ENCODE measurements at regions not wholly inside any gene's neighbourhood (a gene's known extent, or its start where the extent isn't known, plus 50 kb on each side); places are given as distances from the start of the nearest gene placed in this dataset.
"Not testable (repeated sequence)": the region's sequence is repeated elsewhere in the genome, so short reads cannot be mapped to it uniquely, and the experiment has no call there.

GRCh38 chr9:85858056-85858750 lies 82.7 kb upstream of the NAA35 start:
- DNase-seq (ENCODE audit: low read depth): no peak
- TF ChIP-seq, protein P1, sequence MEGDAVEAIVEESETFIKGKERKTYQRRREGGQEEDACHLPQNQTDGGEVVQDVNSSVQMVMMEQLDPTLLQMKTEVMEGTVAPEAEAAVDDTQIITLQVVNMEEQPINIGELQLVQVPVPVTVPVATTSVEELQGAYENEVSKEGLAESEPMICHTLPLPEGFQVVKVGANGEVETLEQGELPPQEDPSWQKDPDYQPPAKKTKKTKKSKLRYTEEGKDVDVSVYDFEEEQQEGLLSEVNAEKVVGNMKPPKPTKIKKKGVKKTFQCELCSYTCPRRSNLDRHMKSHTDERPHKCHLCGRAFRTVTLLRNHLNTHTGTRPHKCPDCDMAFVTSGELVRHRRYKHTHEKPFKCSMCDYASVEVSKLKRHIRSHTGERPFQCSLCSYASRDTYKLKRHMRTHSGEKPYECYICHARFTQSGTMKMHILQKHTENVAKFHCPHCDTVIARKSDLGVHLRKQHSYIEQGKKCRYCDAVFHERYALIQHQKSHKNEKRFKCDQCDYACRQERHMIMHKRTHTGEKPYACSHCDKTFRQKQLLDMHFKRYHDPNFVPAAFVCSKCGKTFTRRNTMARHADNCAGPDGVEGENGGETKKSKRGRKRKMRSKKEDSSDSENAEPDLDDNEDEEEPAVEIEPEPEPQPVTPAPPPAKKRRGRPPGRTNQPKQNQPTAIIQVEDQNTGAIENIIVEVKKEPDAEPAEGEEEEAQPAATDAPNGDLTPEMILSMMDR (conservative IDR thresholded peaks at IDR 0.05; ENCODE audit: low read depth, low read length): no peak

GRCh38 chr9:85859765-85860164 lies 81.2 kb upstream of the NAA35 start:
- H3K4me3 ChIP-seq (ENCODE audit: low read depth, low read length): no peak overlapping the region
- no peak for DNase-seq (ENCODE audit: low read depth)
- TF ChIP-seq, protein P1 (conservative IDR thresholded peaks at IDR 0.05; ENCODE audit: low read depth, low read length): no peak

More at GRCh38 chr9:85858056-85858750, 82.7 kb upstream of the NAA35 start:
- H3K4me3 ChIP-seq (ENCODE audit: low read depth, low read length): no peak overlapping the region

- not testable (repeated sequence) for H3K4me3 ChIP-seq (ENCODE audit: low read depth, low read length); DNase-seq (ENCODE audit: low read depth)
Measured at GRCh38 chr9:85861882-85862281, 79.1 kb upstream of the NAA35 start.

GRCh38 chr9:85863875-85864274 lies 77.1 kb upstream of the NAA35 start:
- TF ChIP-seq, protein P1 (conservative IDR thresholded peaks at IDR 0.05; ENCODE audit: low read depth, low read length): no peak
- no peak for DNase-seq (ENCODE audit: low read depth)
- H3K4me3 ChIP-seq (ENCODE audit: low read depth, low read length): no peak overlapping the region

DNA sequence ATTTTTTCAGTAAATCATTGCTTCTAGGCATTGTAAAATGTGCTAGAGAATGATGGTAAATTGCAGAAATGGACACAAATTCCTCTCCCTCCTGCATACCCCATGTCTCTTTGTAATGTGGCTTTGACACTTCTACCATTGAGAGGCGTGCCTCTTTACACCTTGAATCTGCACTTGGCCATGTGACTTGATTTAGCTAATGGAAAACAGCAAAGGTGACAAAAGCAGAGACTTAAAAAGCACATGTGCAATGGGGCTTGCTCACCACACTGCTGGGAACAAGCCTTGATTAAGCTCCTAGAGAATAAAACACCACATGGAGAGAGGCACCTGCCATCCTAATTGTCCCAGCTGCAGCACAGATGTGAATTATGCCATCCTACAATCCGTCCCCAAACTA lies 69.9 kb upstream of the NAA35 start:
- TF ChIP-seq, protein P1 (conservative IDR thresholded peaks at IDR 0.05; ENCODE audit: low read depth, low read length): no peak
- no peak for DNase-seq (ENCODE audit: low read depth)
- no peak overlapping the region for H3K4me3 ChIP-seq (ENCODE audit: low read depth, low read length)

- not testable (repeated sequence) for DNase-seq (ENCODE audit: low read depth); H3K4me3 ChIP-seq (ENCODE audit: low read depth, low read length)
Measured at GRCh38 chr9:85871683-85872082, 69.3 kb upstream of the NAA35 start.

DNA sequence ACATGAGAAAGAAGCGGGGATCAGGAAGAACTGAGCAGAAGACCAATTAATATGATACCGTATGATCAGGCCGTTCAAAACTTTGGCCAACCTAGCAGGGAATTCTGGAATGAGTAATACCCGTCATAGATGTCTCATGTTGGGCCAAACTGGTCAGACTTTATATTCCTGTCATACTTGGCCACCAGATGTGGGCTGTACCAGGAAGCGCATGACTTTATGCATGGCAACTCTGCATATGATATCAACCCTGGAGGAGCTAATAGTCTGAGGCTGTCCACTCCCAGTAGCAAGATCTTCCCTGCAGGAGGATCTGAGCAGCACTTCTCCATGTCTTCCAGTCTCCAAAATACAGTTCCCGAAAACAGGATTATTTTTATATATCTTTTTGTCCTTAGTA lies 68.5 kb upstream of the NAA35 start:
- no peak overlapping the region for H3K4me3 ChIP-seq (ENCODE audit: low read depth, low read length)
- TF ChIP-seq, protein P1 (conservative IDR thresholded peaks at IDR 0.05; ENCODE audit: low read depth, low read length): no peak
- DNase-seq (ENCODE audit: low read depth): no peak

DNA sequence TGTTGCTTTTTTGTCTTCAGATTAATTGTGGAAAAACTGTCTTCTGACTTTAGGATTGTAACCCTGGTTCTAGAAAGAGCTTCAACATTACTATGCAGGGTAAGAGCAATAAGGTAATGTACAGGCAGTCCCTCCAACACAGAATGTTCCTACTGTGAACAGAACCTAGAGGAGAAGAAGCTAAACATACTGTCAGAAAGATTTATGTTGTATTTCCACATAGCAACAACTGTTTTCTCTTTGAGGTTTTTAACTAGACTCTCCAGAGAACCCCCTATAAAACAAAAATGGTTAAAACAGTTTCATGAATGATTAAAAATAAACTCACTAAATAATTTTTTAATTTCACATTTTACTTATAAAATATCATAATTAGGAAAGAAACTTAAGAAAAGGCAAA lies 64.3 kb upstream of the NAA35 start:
- TF ChIP-seq, protein P1 (conservative IDR thresholded peaks at IDR 0.05; ENCODE audit: low read depth, low read length): no peak
- no peak overlapping the region for H3K4me3 ChIP-seq (ENCODE audit: low read depth, low read length)
- DNase-seq (ENCODE audit: low read depth): no peak

DNA sequence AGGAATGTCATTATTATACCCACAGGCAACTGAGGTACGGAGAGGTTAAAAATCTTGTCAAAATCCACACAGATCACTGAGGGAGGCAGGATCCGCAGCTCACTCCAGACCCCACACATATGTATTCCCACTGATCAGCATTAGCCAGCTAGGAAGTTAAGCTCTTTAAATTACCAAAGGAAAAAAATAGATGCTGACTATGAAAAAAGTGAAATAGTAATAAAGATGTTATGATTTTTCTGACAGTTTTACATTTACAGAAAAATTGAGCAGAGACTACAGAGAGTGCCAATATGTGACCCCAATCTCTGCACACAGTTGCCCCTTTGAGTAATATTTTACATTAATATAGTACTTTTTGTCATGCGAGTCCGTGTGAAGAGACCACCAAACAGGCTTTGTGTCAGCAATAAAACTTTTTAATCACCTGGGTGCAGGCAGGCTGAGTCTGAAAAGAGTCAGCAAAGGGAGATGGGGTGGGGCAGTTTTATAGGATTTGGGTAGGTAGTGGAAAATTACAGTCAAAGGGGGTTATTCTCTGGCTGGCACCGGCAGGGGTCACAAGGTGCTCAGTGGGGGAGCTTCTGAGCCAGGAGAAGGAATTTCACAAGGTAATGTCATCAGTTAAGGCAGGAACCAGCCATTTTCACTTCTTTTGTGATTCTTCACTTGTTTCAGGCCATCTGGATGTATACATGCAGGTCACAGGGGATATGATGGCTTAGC lies 61.9 kb upstream of the NAA35 start:
- not testable (repeated sequence) for DNase-seq (ENCODE audit: low read depth); H3K4me3 ChIP-seq (ENCODE audit: low read depth, low read length)

DNA sequence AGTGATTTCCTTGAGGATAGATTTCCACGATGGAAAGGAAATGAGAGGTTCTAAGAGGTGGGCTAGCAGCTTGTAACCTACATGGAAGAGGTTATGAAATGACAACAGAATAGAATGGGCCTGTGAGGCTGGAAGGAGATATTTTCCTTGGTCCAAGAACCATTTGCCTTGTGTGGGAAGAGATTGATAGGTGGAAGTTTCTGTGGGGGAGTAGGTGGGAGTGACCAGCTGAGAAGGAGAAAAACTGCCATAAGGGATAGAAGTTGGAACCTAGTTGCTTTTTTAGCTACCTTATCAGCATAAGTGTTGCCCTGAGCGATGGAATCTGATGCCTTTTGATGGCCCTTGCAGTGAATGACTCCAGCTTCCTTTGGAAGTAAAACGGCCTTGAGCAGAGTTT lies 60.4 kb upstream of the NAA35 start:
- H3K4me3 ChIP-seq (ENCODE audit: low read depth, low read length); DNase-seq (ENCODE audit: low read depth): not testable (repeated sequence)
